SHP77 treated with DMSO at 0.1 percent for 48 hours (cell line): ENCODE measurements at regions not wholly inside any gene's neighbourhood (a gene's known extent, or its start where the extent isn't known, plus 50 kb on each side); places are given as distances from the start of the nearest gene placed in this dataset.
"Not testable (repeated sequence)": the region's sequence is repeated elsewhere in the genome, so short reads cannot be mapped to it uniquely, and the experiment has no call there.

Experiments used
- DNase-seq: peaks from one replicate; lab custom pipeline; 2025; lab: John Stamatoyannopoulos, UW

DNA sequence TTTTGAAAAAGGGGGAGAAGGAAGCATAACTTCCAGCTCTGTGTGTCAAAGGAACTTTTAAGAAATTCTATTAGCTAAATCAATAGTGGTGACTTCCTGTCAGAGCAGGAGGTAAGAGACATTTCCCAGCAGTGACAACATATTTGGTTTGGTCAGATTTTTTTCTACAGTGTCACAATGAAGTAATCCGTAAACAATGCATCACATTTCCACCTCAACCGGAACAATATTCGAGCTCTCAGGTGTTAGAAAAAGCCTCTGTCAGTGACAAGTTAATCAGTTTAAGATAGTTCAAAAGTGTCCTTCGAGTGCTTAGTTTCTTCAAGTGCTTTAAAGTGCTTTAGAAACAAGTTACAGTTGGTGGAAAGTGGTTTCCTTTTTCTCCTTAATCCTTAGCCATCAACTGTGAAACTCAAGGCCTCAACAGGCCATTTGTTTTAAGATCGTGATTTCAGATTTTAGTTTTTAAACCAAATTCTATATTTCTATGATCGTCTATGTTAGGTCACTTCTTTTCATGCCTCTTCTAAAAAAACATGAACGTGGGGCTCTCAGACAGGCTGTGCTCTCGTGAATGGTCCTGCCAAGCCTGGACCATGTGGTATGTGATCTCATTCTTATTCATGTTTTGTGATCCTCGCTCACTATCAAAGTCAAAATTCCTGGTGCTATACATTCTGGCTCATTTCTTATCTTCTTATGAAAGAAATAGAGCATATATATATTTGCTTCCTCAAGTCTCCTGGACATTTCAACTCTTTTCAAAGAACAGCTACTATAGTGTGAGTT lies 181.9 kb upstream of the HMHB1 start:
- DNase-seq = no peak

DNA sequence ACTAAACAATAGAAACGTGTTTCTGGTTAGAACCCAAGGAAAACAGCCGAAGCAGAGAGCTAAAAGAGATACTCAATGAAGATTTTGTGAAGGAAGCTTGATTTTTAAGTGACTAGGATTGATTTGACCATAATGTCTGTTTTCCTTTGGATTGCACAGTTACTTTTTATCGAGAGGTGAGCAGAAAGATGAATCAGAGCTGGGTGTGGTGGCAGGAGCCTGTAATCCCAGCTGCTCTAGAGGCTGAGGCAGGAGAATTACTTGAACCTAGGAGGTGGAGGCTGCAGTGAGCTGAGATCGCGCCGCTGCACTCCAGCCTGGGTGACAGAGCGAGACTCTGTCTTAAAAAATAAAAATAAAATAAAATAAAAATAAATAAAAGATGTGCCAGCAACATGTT lies 186.9 kb upstream of the HMHB1 start:
- not testable (repeated sequence) for DNase-seq

DNA sequence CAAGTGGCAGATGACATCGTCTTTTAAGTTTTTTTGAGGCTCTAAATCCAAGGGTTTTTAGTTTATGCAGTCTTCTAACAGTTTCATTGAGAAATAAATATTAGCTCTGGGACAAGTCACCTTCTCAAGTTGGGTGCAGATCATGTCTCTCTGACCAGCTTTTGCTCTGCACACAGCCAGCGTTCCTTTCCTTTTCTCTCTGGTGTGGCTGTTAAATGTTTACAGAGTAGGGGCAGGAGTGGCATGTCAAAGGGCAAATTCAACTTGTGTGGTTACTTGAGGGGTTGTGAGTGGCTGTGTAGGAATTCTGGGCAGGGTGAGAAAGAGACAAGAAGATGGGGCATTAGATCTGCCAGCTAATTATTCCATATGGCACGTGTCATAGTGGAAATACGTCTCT lies 187.5 kb upstream of the HMHB1 start:
- no peak for DNase-seq

DNA sequence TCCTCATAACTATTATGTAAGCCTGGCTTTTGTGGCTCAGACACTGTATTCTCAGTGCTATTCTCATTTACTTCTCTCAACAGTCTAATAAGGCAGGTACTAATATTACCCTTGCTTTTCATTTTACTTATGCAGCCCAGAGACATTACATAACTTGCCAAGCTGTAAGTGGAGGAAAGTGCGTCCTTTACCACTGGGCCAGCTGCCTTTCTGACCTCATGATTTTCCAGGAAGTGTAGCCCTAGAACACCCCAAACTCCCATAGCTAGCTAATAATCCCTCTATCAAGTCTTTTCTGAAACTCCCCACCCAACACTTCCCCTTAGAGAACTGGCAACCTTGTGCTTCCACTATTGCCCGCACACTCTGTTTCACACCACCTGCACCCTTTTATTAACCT lies 192.9 kb upstream of the HMHB1 start:
- DNase-seq = no peak

DNA sequence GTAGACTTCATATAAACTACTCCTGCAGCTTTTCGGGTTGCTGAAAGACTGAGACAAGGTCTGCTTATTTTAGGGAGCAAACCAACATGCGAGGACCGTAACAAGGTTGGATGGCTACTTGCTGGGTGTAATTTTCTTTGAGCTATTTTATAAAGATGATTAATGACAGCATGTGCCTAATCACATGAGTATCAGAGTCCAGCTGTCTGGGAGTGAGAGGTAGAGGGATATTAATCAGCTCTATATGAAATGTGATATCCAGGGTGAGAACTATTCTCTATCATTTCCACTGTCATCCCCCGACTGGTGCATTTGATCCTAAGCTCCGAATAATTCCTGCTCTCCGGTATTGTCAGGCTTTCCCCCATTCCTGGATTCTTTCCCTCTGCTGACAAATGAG lies 193.8 kb upstream of the HMHB1 start:
- DNase-seq = no peak

DNA sequence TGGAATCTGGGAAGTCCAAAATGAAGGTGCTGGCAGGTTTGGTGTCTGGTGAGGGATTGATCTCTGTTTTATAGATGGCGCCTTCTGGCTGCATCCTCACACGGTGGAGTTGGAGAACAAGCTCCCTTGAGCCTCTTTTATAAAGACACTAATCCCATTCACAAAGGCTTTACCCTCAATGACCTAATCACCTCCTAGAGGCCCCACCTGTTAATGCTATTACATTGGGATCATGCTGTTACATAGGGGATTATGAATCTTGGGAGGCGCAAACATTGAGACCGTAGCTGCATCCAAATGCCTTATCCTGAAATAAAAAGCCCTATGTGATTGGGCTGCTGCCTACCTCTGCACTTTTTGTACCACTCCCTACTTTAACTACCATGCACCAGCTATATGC lies 197.1 kb upstream of the HMHB1 start:
- DNase-seq = no peak

DNA sequence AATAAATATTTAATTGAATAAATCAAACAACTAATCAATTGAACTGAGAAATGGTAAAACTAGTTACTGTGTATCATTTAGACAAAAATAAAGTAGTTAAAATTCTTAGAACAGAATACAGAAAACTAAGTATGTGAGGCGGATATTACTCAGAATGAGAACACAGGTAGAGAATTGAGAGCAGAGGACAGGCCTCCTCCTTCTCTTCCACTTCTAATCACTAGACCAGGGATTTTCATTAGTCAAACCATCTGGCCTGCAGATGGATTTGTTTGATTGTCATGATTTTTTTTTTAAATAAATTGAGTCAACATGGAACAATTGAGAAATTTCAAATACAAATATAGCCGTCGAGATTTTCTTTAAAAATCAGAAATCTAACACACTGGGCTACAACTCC lies 198.6 kb upstream of the HMHB1 start:
- DNase-seq = no peak

DNA sequence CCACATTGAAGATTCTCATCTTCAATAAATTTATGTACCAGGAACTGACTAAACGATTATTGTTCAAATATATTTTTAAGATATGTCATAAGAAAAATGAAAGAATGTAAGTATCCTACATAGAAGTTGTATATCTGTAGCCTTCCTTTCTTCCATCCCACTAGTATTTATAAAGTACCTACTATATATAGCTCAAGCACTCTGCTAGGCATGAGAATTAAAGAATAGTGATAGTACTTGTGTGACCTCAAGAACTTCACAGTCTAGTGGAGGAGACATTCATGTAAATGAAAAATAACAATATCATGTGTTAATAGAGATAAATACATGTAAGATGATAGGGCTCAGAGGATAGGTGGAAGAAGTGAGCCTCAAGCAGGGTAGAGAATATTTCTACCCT lies 201.0 kb upstream of the HMHB1 start:
- DNase-seq = no peak

DNA sequence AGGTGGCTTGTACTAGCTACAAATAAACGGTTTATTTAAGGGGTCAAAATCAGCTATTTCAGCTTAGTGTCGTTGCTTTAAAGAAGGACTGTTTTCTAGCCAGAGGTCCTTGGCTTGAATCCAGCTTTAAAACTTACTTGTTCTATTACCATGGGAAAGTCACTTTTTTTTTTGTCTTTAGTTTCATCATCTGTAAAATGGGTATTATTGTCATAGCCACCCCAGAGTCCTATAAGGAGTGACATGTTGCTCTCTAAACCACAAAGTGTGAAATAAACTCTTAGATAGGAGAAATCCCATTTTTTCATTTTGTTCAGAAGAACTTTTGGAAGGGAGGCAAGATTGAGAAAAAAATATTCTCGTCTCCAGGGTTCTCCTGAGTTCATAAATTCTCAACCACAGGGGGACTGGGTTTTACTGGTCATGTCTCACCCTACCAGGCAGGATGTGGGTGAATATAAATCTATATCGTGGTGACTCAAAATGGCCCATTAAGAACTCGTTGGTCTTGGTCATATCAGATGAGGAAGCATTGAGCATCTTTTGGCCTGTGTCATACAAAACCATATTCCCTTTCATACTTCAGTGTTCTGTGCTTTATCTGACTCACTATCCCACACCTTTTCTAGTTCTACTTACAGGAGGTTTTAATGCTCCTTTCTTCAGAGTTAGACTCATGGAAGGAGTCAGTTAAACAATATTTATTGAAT lies 202.7 kb upstream of the NR3C1 start:
- DNase-seq = no peak

DNA sequence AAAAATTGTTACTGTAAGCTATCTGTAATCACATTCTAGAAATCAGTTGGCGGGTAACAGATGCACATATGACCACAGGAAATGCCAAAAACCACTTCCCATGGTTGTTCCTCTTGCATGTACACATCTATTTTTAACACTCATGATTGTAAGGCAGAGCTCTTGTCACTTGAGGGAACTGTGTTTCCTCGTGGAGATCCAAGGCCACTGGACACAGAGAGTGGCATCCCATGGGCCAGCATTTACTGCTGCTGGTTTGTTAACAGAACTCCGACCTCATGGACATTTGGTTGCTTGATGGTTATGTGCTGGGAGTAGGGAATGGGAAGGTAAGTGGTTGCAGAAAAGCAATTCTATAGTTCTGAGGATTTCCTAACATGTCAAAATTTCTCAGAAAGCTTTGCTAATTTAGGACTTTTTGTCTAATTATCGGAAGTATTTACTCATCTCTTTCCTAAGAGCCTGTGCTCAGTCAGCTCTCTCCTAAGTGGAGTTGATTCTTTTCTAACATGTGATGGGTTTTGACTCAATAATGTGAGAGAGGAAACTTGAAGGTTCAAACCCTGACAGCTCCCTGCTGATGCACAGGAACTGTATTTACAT lies 202.0 kb upstream of the NR3C1 start:
- no peak for DNase-seq

DNA sequence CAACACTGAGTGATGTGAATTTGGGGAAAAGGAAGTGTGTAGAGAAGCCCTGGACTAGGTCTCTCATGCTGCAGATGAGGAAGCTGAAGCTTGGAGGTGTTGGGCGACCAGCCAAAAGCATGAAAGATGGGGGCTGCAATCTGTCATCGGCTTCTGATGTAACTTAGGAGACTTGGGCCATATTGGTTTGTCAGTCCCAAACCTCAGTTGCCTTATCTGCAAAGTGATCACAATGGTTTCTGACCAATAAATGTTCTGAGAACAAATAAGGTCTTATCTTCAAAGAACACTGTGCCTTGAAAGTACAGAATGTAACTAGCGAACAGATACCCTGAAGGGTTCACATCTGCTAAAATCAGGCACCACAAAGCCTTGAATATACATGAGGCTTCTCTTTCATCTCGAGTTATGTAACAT lies 198.4 kb upstream of the NR3C1 start:
- no peak for DNase-seq

DNA sequence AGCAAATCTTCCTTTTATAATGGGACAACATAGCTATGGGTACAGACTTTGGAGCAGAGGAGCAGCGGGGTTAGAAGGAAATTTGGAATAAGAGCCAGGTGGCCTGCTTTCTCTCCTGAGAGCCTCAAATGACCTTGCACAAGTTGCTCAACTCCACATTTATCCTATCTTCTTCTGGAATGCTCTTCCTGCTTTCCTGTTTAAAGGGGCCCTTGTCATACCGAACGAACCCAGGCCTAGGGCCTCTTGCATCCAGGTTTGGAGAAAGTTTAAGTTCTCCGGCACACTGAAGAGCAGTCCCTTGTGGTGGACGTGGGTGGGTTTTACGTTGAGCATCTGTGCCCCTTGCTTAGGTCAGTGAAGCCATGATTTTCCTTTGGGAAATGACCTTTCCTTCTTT lies 197.9 kb upstream of the NR3C1 start:
- no peak for DNase-seq

DNA sequence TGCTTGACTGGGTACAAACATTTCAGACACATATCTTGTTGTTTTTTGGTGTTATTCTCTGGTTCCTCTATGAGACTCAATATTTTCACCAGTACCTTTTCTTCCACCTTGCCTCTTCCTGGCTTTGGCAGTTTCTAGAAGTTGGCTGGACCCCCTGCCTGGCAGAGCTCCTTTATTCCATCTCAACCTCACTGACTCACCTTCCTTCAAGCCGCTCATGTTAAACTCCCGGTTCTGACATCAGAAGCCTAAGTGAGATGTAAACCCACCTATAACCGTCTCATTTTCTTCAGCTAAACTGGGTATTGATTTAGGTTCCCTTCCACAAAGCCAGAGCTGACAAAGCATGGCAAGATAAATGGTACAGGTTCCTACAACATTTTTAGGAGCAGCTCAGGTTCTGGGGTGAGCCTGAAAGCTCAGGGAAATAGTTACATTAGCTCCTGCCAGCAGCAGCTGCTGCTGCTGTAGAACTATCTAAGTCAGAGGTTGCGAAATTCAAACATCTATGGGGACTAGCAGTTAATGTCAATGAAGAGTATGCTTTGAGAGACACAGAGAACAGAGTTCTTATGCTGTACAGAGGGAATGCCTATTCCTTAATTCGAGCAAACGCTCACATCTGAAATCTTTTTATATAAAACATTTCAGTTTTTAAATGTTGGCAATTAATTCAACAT lies 197.1 kb upstream of the NR3C1 start:
- DNase-seq = peak; percentile 53

DNA sequence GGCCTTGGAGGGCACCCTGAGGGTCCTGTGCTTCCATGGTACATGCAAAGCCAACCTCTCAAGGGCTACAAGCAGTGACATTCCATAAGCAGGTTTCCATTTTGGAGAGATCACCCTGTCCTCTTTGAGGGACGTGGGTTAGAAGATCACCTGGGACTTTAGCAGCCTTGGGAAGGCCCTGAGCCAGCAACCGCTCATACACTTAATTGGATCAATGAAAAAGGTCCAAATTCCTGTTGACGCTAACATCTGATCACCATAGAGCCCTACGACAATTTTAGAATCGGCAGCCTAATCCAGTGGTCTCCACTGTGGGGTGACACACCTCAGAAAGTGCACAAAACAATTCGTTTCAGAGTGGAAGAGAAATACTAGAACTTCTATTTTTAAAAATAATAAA lies 196.0 kb upstream of the NR3C1 start:
- DNase-seq = no peak

DNA sequence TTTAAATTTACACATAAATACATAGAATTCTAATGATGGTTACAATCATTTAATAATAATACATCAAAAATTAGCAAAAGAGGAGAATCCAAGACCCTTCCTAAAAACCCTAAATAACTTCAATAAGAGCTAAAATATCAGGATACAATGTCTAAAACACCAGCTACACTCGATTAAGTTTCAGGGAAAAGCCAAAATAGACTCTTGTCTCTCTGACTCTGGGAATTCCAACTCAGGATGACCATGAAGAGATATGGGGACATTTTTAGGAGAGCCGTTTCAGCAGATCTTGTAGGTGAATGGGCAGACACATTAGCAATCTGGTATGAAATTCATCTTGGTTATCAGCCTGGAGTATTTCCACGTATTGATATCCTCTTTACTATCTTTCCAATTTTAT lies 193.3 kb upstream of the NR3C1 start:
- no peak for DNase-seq

DNA sequence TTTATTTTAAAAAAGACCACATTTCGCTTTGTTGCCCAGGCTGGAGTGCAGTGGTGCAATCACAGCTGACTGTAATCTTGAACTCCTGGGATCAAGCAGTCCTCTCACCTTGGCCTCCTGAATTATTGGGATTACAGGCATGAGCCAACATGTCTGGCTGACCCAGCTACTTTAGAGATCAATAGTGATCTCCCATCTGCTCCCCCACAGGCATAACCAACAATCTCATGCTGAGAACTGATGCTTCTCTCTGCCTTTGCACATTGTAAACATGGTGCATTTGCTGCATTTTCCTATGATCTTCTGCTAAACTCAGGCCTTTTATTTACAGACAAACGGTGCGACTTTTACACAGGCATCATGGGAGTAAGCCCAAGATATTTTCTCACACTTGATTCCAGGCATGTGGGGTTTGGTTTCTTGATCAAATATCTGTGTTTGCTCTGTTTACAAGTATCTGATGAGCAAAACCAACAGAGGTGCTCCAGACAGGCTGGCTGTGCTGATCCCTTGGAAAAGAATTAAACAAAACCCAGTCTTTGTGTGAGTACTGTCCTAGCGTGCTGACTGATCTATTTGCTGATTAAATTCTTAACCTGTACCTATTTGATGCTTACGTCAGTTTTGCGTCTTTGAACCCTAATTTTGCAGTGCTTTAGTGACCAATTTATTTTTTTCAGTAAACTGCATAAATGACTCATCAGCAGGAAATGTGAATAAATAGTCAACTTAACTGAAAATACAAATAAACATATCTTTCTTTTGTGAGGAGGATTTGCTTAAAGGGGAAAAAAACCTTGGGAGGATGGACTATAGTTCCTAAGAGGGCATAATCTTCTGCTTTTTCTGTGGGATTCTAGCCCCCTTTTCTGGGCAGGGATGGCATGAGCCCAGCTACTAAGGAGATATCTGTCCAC lies 191.7 kb upstream of the NR3C1 start:
- DNase-seq = peak; percentile 66

DNA sequence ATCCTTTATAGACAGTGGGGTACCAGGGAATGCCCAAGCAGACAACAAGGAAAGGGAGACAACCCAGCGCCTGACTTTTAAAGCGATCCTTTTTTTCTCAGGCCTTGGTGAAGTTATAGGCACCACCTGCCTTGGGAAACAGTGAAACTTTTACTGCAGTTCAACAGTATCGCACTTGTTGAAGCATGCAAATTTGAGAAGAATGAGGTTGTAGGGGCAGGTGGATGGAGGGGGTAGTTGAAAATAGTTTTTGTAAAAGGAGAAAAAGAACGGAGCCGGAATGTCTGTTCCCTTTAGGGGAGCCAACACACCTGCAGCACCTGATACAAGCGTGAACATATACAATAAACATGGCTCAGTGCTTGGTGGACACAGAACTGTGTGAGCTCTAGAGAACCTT lies 190.2 kb upstream of the NR3C1 start:
- DNase-seq = no peak

DNA sequence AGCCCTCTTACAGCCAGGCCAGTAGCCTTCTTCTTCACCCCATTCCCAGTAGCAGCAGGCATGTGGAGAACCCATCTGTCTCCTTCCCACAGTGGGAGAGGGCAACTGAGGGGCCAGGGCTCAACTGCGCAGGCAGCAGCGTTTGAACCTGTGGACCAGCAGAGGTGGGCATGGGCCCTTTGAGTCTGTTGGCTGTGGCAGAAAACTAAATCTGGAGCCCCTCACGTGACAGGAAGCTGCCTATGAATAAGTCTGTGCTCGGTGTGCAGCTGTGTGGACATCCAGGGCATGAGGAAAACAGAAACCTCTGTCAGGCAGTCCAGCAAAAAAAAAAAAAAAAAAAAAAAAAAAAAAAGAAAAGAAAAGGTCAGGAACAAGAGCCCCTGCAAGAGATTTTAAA lies 189.2 kb upstream of the NR3C1 start:
- no peak for DNase-seq

DNA sequence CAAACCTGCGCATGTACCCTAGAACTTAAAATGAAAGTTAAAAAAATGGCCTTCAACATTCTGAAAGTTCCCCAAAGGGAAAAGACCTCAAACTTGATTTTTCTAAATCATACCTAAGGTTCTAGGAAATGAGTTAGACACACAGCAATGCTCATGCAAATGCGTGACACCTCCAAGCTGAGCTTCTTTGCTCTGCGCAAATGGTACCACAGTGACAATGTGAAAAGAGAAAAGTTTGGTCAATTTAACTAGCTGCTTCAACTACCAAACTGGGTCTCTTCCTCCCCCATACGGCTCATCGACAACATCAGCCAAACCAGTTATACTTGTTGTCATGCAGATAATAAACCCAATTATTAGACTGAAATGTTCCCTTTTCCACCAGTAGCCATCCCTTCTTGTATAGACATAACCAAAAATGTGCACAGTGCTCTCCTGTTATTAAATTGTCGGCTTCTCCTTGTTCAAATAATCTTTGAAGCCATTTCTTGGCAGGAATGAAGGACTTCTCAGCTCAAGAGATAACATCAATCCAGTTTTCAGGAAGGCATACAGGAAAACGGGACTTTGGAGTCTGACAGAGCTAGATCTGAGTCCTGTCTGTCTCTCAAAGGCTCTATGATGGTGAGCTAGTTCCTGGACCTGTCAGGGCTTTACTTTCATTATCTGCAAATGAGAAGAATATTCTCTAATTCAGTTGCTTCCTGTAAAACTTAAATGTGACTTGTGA lies 185.6 kb upstream of the NR3C1 start:
- DNase-seq = no peak

DNA sequence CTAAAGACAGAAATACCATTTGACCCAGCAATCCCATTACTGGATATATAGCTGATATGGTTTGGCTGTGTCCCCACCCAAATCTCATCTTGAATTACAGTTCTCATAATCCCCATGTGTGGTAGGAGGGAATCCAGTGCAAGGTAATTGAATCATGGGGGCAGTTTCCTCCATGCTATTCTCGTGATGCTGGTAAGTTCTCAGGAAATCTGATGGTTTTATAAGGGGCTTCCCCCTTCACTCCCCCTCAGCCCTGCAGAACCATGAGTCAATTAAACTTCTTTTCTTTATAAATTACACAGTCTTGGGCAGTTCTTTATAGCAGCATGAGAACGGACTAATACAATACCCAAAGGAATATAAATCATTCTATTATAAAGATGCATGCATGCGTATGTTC lies 184.6 kb upstream of the NR3C1 start:
- DNase-seq = not testable (repeated sequence)

DNA sequence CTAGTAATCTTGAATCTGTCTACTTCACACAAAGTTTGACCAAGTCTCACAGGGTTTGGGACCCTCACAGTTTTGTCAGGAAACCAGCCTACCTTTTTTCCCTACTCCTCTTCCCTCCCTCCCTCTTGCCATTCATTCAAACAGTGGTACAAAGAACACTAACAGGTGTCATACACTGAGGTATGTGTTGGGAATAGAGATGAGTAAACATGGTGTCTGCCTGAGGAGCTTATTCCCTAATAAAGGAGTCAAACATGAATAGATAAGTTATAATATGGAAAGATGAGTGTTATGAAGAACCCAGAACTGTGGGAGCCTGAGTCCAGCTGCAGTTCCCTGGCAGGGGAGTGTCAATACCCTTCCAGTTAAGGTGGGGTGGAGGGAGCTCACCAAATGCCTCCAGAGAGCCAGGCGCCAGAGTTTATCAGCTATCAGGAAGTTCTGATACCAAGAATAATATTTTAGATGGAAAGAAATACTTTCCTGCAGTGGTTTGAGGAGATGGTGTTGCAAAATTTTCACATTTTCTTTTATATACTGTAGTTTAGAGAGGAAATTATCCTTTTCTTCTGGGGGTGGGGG lies 183.4 kb upstream of the NR3C1 start:
- DNase-seq = no peak
